Esophagus muscularis mucosa (tissue), 4 donors: ENCODE measurements at regions not wholly inside any gene's neighbourhood (a gene's known extent, or its start where the extent isn't known, plus 50 kb on each side); places are given as distances from the start of the nearest gene placed in this dataset.

Experiments
- EP300 ChIP-seq: sonication (generic); formaldehyde crosslinking; IDR thresholded peaks from one replicate; pipeline ENCODE4 v1.6.1; 2017; ENCODE audit warnings: antibody characterized with exemption
- POLR2A ChIP-seq: fragments of 450-650 bp; IDR thresholded peaks from one replicate; pipeline ENCODE4 v1.6.1; 2017; ENCODE audit warnings: antibody characterized with exemption, moderate library complexity, mild to moderate bottlenecking, low read depth
- POLR2AphosphoS5 ChIP-seq, 2 donors: sonication (generic); formaldehyde crosslinking; IDR thresholded peaks; one replicate each; pipeline ENCODE4 v1.6.1; 2017; ENCODE audit warnings: antibody characterized with exemption in 2 of 2
- TF ChIP-seq, protein P1 (sequence below), 3 experiments: fragments of 200-600 bp in 2 of 3; fragments of 450-650 bp in 1 of 3; sonication (generic) in 2 of 3; IDR thresholded peaks; one replicate each; pipeline ENCODE4 v1.5.1; 2017 to 2019; ENCODE audit warnings: antibody characterized with exemption in 3 of 3, mild to moderate bottlenecking in 2 of 3, moderate library complexity in 1 of 3

DNA sequence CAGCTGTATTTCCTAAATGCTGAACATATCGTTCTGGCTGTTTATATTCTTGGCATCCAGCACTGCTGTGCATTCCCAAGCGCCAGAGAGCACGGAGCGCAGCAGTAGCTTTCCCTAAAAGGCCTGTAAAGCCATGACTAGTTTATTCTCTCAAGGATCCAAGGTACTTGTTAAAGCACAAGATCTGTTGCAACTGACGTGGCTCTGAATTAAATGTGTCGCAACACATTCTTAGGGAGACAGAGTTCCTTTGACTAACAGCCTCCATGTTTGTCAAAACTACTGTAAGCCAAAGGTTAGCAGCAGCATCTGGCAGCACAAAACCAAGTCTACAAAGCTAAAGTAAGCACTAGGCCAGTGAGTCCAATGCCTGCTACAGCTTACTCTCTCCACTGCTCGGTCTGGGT, 188.6 kb upstream of the FN1 start:
- TF ChIP-seq, protein P1, sequence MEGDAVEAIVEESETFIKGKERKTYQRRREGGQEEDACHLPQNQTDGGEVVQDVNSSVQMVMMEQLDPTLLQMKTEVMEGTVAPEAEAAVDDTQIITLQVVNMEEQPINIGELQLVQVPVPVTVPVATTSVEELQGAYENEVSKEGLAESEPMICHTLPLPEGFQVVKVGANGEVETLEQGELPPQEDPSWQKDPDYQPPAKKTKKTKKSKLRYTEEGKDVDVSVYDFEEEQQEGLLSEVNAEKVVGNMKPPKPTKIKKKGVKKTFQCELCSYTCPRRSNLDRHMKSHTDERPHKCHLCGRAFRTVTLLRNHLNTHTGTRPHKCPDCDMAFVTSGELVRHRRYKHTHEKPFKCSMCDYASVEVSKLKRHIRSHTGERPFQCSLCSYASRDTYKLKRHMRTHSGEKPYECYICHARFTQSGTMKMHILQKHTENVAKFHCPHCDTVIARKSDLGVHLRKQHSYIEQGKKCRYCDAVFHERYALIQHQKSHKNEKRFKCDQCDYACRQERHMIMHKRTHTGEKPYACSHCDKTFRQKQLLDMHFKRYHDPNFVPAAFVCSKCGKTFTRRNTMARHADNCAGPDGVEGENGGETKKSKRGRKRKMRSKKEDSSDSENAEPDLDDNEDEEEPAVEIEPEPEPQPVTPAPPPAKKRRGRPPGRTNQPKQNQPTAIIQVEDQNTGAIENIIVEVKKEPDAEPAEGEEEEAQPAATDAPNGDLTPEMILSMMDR (IDR thresholded peaks at IDR 0.05): peak in 1 of 3 experiments; percentile 3
- peak; percentile 95 for TF ChIP-seq EP300
- TF ChIP-seq POLR2AphosphoS5 (IDR thresholded peaks at IDR 0.05): peak; percentile 91 to 92
- no peak for TF ChIP-seq POLR2A
